Right ventricle myocardium superior (tissue), 1 donor: ENCODE measurements at regions not wholly inside any gene's neighbourhood (a gene's known extent, or its start where the extent isn't known, plus 50 kb on each side); places are given as distances from the start of the nearest gene placed in this dataset.
A peak's percentile ranks its signal among the peaks of the same experiment; 100 is the strongest.

Experiments used
- ATAC-seq: fragments of 200-7000 bp; cut with Tn5 transposase; one replicate; pipeline ENCODE4 v1.9.1; 2020; ENCODE audit warnings: mild to moderate bottlenecking; ENCODE audit not compliant: poor library complexity
- DNase-seq: peaks from one replicate; pipeline ENCODE4 v3.0.0-alpha.2; 2020
- intact Hi-C: fragments of 100-400 bp; cut with DNase I; formaldehyde crosslinking; loops from one replicate; pipeline ENCODE4 v1.11.2; 2022
- donor health status: DM: no; HTN: yes; CAD: no; lungs with severe emphysema.

GRCh38 chr7:22574754-22575520 is 74.9 kb upstream of the STEAP1B start:
- ATAC-seq (no peak), DNase-seq (no peak)
- intact Hi-C loops: loop anchor here (5.0 kb wide), 1 partner anchor 152 kb away; the partner anchor contains the start of gene IL6

- intact Hi-C loops: no loop called here
Measured at GRCh38 chr7:22572937-22573336, 72.9 kb upstream of the STEAP1B start.

GRCh38 chr7:22572292-22572691 is 72.3 kb upstream of the STEAP1B start:
- DNase-seq: no peak
- intact Hi-C loops: no loop called here
- ATAC-seq: no peak

More at GRCh38 chr7:22572937-22573336, 72.9 kb upstream of the STEAP1B start:
- DNase-seq (no peak), ATAC-seq (no peak)

GRCh38 chr7:22571766-22572165 is 71.8 kb upstream of the STEAP1B start:
- no peak for DNase-seq
- intact Hi-C loops: no loop called here
- no peak for ATAC-seq

- ATAC-seq (no peak), DNase-seq (no peak)
- intact Hi-C loops: no loop called here
Measured at GRCh38 chr7:22569586-22570321, 69.8 kb upstream of the STEAP1B start.

- ATAC-seq: no peak
- DNase-seq: no peak
- intact Hi-C loops: no loop called here
Measured at GRCh38 chr7:22566592-22566991, 66.6 kb upstream of the STEAP1B start.

GRCh38 chr7:22566176-22566575 is 66.2 kb upstream of the STEAP1B start:
- intact Hi-C loops: no loop called here

GRCh38 chr7:22565315-22565811 is 65.4 kb upstream of the STEAP1B start:
- intact Hi-C loops: no loop called here
- peak; percentile 4 for ATAC-seq
- no peak for DNase-seq

More at GRCh38 chr7:22566176-22566575, 66.2 kb upstream of the STEAP1B start:
- DNase-seq: no peak
- ATAC-seq: no peak

- intact Hi-C loops: no loop called here
- DNase-seq (peak; percentile 52), ATAC-seq (peak; percentile 3)
Measured at GRCh38 chr7:22564511-22565045, 64.6 kb upstream of the STEAP1B start.

GRCh38 chr7:22563621-22564241 is 63.7 kb upstream of the STEAP1B start:
- ATAC-seq (peak; percentile 36), DNase-seq (no peak)
- intact Hi-C loops: no loop called here

GRCh38 chr7:22563032-22563501 is 63.1 kb upstream of the STEAP1B start:
- DNase-seq (no peak), ATAC-seq (no peak)
- intact Hi-C loops: no loop called here

- DNase-seq (no peak), ATAC-seq (no peak)
- intact Hi-C loops: loop anchor here (2.0 kb wide), 1 partner anchor 165 kb away; the partner anchor contains the start of gene IL6
Measured at GRCh38 chr7:22561895-22562593, 62.1 kb upstream of the STEAP1B start.

GRCh38 chr7:22561321-22561811 is 61.4 kb upstream of the STEAP1B start:
- DNase-seq: peak; percentile 87
- peak; percentile 90 for ATAC-seq
- intact Hi-C loops: loop anchor here (2.0 kb wide), 1 partner anchor 165 kb away; the partner anchor contains the start of gene IL6

GRCh38 chr7:22559829-22560489 is 60.0 kb upstream of the STEAP1B start:
- DNase-seq (peak; percentile 71), ATAC-seq (peak; percentile 79)
- intact Hi-C loops: loop anchor here (2.0 to 5.0 kb wide), 3 partner anchors 167 to 497 kb away; partner anchors contain the start of gene IL6

GRCh38 chr7:22557167-22557566 is 57.2 kb upstream of the STEAP1B start:
- intact Hi-C loops: loop anchor here (5.0 kb wide), 2 partner anchors 225 to 500 kb away; no protein-coding TSS in a partner anchor
- ATAC-seq (no peak), DNase-seq (no peak)

- intact Hi-C loops: loop anchor here (5.0 kb wide), 2 partner anchors 227 to 502 kb away; no protein-coding TSS in a partner anchor
- no peak for DNase-seq
- ATAC-seq: no peak
Measured at GRCh38 chr7:22555476-22555875, 55.5 kb upstream of the STEAP1B start.

GRCh38 chr7:22554184-22554583 is 54.2 kb upstream of the STEAP1B start:
- intact Hi-C loops: no loop called here
- ATAC-seq: no peak
- DNase-seq: no peak
